Testis (tissue), 2 donors: ENCODE measurements at regions not wholly inside any gene's neighbourhood (a gene's known extent, or its start where the extent isn't known, plus 50 kb on each side); places are given as distances from the start of the nearest gene placed in this dataset.

Source experiments
- DNase-seq: peaks from one replicate; pipeline ENCODE4 v3.0.0-alpha.2; 2019
- H3K27ac ChIP-seq, 2 donors: fragments of 200-600 bp; sonication (generic); one replicate each; pipeline ENCODE4 v1.5.1; 2019
- H3K27me3 ChIP-seq: fragments of 200-600 bp; sonication (generic); one replicate; pipeline ENCODE4 v1.5.1; 2019
- H3K36me3 ChIP-seq: fragments of 200-600 bp; sonication (generic); one replicate; pipeline ENCODE4 v1.5.1; 2017; ENCODE audit warnings: low read depth; ENCODE audit errors: missing control alignments
- H3K4me1 ChIP-seq: fragments of 200-600 bp; sonication (generic); one replicate; pipeline ENCODE4 v1.5.1; 2019
- H3K4me3 ChIP-seq, 2 donors: fragments of 200-600 bp; sonication (generic); one replicate each; pipeline ENCODE4 v1.5.1; 2017 to 2019
- H3K9me3 ChIP-seq: fragments of 200-600 bp; sonication (generic); one replicate; pipeline ENCODE4 v1.5.1; 2017
- POLR2A ChIP-seq: fragments of 450-650 bp; IDR thresholded peaks from one replicate; pipeline ENCODE4 v1.6.1; 2017; ENCODE audit warnings: antibody characterized with exemption, mild to moderate bottlenecking, moderate library complexity
- WGBS, 2 donors: methylation state at CpG; one replicate each; pipeline ENCODE4 v1.1.5; 2018; 5-methylcytosine and 5-hydroxymethylcytosine counted together
- intact Hi-C: fragments of 100-400 bp; cut with DNase I; formaldehyde crosslinking; loops from one replicate; pipeline ENCODE4 v1.15.1; 2023; ENCODE audit warnings: low total_unique reads
- TF ChIP-seq, protein P1 (sequence below), 3 experiments: fragments of 450-650 bp in 2 of 3; fragments of 200-600 bp in 1 of 3; sonication (generic) in 1 of 3; IDR thresholded peaks; one replicate each; pipeline ENCODE4 v1.5.1; 2016 to 2019; ENCODE audit warnings: antibody characterized with exemption in 3 of 3, mild to moderate bottlenecking in 2 of 3, moderate library complexity in 1 of 3

DNA sequence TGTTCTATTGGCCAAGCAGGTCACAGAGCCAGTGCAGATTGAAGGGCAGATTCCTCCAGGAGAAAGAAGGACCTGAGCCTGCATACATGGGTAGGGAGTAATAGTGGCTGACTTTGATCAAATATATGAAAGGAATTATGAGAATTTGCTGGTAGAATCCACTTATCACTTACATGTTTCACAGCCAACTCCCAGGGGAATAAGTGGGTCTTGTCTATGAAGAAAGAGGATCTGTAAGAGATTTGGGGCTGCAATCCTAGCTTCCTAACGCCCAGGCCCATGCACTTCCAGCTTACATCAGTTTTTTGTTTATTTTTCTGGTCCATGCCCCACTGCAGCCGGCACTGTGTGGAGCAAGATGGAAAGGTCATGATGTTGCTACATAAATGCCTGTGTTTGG, 107.9 kb upstream of the SYNDIG1 start:
- no peaks in the 10 kb centered on the region for H3K36me3 ChIP-seq
- WGBS, 2 donors = 85 to 95% methylated on average over 2 of the region's 2 CpGs
- DNase-seq = no peak
- H3K9me3 ChIP-seq = no peaks in the 10 kb centered on the region
- no peak overlapping the region for H3K27ac ChIP-seq
- no peaks in the 10 kb centered on the region for H3K4me1 ChIP-seq
- no peak for TF ChIP-seq POLR2A
- TF ChIP-seq, protein P1, sequence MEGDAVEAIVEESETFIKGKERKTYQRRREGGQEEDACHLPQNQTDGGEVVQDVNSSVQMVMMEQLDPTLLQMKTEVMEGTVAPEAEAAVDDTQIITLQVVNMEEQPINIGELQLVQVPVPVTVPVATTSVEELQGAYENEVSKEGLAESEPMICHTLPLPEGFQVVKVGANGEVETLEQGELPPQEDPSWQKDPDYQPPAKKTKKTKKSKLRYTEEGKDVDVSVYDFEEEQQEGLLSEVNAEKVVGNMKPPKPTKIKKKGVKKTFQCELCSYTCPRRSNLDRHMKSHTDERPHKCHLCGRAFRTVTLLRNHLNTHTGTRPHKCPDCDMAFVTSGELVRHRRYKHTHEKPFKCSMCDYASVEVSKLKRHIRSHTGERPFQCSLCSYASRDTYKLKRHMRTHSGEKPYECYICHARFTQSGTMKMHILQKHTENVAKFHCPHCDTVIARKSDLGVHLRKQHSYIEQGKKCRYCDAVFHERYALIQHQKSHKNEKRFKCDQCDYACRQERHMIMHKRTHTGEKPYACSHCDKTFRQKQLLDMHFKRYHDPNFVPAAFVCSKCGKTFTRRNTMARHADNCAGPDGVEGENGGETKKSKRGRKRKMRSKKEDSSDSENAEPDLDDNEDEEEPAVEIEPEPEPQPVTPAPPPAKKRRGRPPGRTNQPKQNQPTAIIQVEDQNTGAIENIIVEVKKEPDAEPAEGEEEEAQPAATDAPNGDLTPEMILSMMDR (IDR thresholded peaks at IDR 0.05) = no peak
- intact Hi-C loops = no loop called here
- H3K27me3 ChIP-seq = no peaks in the 10 kb centered on the region
- H3K4me3 ChIP-seq = no peak overlapping the region

DNA sequence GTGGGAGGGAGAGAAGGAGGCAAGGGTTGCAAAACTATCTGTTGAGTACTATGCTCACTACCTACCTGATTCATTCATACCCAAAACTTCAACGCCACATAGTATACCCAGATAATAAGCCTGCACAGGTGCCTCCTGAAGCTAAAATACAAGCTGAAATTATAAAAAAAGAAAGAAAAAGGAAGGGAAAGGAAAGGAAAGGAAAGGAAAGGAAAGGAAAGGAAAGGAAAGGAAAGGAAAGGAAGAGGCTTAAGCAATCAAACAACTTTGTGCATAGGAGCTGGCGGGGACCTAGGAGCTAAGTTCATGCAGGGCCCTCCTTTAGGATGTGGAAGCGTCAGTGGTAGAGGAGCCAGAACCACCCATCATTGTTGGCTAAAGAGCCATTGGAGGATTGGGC, 108.9 kb upstream of the SYNDIG1 start:
- no peak overlapping the region for H3K27ac ChIP-seq
- H3K4me3 ChIP-seq = no peak overlapping the region
- no peaks in the 10 kb centered on the region for H3K36me3 ChIP-seq
- H3K4me1 ChIP-seq = no peaks in the 10 kb centered on the region
- H3K9me3 ChIP-seq = no peaks in the 10 kb centered on the region
- no peaks in the 10 kb centered on the region for H3K27me3 ChIP-seq
- intact Hi-C loops = no loop called here
- 93 to 99% methylated on average over 3 of the region's 3 CpGs for WGBS, 2 donors
- no peak for DNase-seq
- no peak for TF ChIP-seq POLR2A
- TF ChIP-seq, protein P1 (IDR thresholded peaks at IDR 0.05) = no peak

DNA sequence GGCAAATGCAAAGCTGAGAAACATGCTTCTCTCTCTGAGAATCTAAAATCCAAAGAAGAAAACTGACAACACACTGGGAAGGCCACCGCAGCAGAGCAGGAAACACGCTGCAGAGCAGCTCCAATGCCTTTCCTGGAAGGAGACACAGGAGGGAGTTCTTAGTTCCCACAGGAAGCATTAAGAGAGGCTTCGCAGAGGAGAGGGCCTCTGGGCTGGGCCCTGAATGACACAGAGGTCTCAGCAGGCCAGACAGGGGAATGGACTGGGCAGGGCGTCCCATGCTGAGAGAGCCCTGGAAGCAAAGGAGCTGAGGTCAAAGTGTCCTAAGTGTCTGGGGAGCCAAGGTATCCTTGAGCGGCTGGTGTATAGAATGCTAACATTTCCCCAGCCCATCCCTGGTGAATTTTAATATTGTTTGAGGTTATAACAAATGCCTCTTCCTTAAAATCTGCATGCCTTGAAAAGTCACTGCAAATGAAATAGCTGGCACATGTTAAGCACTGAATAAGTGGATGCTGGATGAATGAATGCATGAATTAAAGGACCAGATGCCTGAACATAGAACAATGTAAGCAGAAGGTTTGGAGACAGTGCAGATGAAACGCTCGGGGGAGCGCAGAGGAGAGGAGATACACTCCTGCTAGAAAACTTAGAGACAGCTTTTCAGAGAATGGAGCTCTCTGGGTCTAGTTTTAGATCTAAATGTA, 110.0 kb upstream of the SYNDIG1 start:
- TF ChIP-seq, protein P1 (IDR thresholded peaks at IDR 0.05) = no peak
- no peak for TF ChIP-seq POLR2A
- Histone ChIP-seq H3K4me1 (no peaks in the 10 kb centered on the region), H3K4me3 (no peak overlapping the region), H3K27me3 (no peaks in the 10 kb centered on the region), H3K27ac (no peak overlapping the region), H3K9me3 (no peaks in the 10 kb centered on the region), H3K36me3 (no peaks in the 10 kb centered on the region)
- DNase-seq = no peak
- 68 to 77% methylated on average over 8 of the region's 8 CpGs for WGBS, 2 donors
- intact Hi-C loops = no loop called here

DNA sequence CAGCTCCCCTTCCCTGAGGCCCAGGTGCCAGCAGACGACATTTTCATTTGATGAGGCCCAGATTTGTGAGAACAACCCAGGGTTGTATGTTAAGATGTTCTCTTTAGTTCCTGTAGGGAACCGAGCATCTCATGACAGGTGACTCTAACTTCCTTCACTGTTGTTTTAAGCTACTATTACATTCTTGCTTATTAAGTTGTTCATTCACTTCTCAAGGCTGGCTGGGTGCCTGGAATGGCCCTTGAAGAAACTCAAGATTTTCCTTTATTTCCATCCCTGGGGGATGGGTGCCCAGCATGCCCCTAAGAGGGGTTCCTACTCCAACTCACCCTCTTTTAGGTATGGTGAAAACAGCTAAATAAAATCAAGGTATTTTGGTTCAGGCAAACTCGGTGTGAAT, 111.5 kb upstream of the SYNDIG1 start:
- no peak for DNase-seq
- Histone ChIP-seq H3K27me3 (no peaks in the 10 kb centered on the region), H3K4me1 (no peaks in the 10 kb centered on the region), H3K4me3 (no peak overlapping the region), H3K9me3 (no peaks in the 10 kb centered on the region), H3K27ac (no peak overlapping the region), H3K36me3 (no peaks in the 10 kb centered on the region)
- intact Hi-C loops = no loop called here
- 80 to 82% methylated on average over 3 of the region's 3 CpGs for WGBS, 2 donors
- TF ChIP-seq POLR2A = no peak
- TF ChIP-seq, protein P1 (IDR thresholded peaks at IDR 0.05) = no peak

DNA sequence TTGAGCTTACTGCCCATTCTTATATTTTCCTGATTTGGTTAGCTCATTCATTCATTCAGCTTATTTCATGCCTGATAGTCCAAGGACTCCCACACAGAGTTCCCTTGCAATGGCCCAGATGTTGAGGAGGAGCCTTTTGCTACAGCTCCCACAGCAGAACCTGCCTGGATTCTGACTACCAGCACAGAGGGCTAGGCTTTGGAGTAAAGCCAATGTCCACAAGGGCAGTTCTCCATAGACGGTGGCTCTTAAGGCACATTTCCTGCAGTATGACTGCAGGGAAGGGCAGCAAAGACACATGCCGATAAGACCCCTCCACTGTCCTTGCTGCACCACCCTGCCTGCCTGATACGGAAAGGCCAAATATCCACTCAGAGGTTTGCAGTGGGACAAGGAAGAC, 112.3 kb upstream of the SYNDIG1 start:
- Histone ChIP-seq H3K4me1 (no peaks in the 10 kb centered on the region), H3K4me3 (no peak overlapping the region), H3K9me3 (no peaks in the 10 kb centered on the region), H3K36me3 (no peaks in the 10 kb centered on the region), H3K27me3 (no peaks in the 10 kb centered on the region), H3K27ac (no peak overlapping the region)
- TF ChIP-seq, protein P1 (IDR thresholded peaks at IDR 0.05) = no peak
- no peak for TF ChIP-seq POLR2A
- 59 to 70% methylated on average over 3 of the region's 3 CpGs for WGBS, 2 donors
- intact Hi-C loops = no loop called here
- no peak for DNase-seq
